ENCODE measurements at regions not wholly inside any gene's neighbourhood (a gene's known extent, or its start where the extent isn't known, plus 50 kb on each side); places are given as distances from the start of the nearest gene placed in this dataset.

DNA sequence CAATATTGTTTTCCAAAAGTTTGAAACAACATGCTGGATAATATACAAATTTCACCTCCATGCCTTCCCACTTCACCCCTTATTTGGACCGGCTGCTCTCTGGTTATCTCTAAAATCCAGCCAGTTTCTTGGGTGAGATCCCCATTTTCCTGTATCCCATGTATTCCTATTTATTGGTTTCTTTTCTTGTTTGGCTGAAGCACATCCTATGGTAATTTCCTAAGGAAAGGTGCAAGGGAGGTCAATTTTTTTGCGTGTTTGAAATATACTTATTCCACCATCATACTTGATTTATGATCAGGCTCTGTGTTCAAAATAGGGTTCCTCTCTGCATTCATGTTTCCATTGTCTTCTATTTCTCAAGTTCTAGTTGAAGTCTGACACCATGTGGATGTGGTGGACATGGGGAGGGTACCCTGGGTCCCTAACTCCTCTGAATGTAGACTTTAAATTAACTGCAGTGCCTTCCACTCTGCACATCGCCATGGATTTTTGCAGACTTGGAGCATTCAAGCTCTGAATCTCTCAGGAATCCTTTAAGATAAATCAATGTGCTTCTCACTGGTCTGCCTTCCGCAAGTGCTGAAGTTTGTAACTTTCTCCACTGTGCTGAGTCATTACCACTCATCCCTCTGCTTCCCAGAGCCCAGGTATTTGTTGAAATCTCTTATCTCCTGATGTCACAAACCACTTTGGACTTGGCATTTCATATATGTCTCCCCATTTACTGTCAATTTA, 52.1 kb upstream of the TLE3 start:
- no peak for TF ChIP-seq SMARCA5 (IDR thresholded peaks at IDR 0.05)
- TF ChIP-seq MBD2 (IDR thresholded peaks at IDR 0.05; ENCODE audit: borderline replicate concordance, low read depth): no peak
- TF ChIP-seq CBX8 (IDR thresholded peaks at IDR 0.05; ENCODE audit: borderline replicate concordance, extremely low read depth, low read depth, low read length, poor library complexity, severe bottlenecking): no peak
- no peak for TF ChIP-seq BDP1 (IDR thresholded peaks at IDR 0.05; ENCODE audit: insufficient read depth, insufficient read length)
- TF ChIP-seq POLR2AphosphoS2 (IDR thresholded peaks at IDR 0.05; ENCODE audit: low read length): no peak
- no peak for TF ChIP-seq NRF1 (conservative IDR thresholded peaks at IDR 0.05 in 1 of 2, IDR thresholded peaks at IDR 0.05 in 1 of 2)
- TF ChIP-seq BRD9 (IDR thresholded peaks at IDR 0.05; ENCODE audit: low read depth, partially characterized antibody): no peak
- TF ChIP-seq HDAC1 (IDR thresholded peaks at IDR 0.05): no peak
- TF ChIP-seq, protein P1, sequence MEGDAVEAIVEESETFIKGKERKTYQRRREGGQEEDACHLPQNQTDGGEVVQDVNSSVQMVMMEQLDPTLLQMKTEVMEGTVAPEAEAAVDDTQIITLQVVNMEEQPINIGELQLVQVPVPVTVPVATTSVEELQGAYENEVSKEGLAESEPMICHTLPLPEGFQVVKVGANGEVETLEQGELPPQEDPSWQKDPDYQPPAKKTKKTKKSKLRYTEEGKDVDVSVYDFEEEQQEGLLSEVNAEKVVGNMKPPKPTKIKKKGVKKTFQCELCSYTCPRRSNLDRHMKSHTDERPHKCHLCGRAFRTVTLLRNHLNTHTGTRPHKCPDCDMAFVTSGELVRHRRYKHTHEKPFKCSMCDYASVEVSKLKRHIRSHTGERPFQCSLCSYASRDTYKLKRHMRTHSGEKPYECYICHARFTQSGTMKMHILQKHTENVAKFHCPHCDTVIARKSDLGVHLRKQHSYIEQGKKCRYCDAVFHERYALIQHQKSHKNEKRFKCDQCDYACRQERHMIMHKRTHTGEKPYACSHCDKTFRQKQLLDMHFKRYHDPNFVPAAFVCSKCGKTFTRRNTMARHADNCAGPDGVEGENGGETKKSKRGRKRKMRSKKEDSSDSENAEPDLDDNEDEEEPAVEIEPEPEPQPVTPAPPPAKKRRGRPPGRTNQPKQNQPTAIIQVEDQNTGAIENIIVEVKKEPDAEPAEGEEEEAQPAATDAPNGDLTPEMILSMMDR (IDR thresholded peaks at IDR 0.05 in 2 of 3, conservative IDR thresholded peaks at IDR 0.05 in 1 of 3; ENCODE audit: insufficient read depth in 2 of 3, low read depth in 1 of 3, low read length in 3 of 3): peak in 1 of 3 experiments; percentile 19; a peak in 1 of 6 replicates
- no peak for TF ChIP-seq CC2D1A (IDR thresholded peaks at IDR 0.05)
- TF ChIP-seq E2F4 (CRISPR knock-in tag; IDR thresholded peaks at IDR 0.05; ENCODE audit: low read depth): no peak
- TF ChIP-seq HNRNPL (IDR thresholded peaks at IDR 0.05; ENCODE audit: low read depth, low read length): no peak
- TF ChIP-seq ZNF311 (CRISPR knock-in tag; IDR thresholded peaks at IDR 0.05): no peak
